SKM-1 treated with dmso at 0.1 percent for 144 hours (cell line): ENCODE measurements at regions not wholly inside any gene's neighbourhood (a gene's known extent, or its start where the extent isn't known, plus 50 kb on each side); places are given as distances from the start of the nearest gene placed in this dataset.
"Not testable (repeated sequence)": the region's sequence is repeated elsewhere in the genome, so short reads cannot be mapped to it uniquely, and the experiment has no call there.

Experiments
- DNase-seq: peaks from one replicate; lab custom pipeline; 2025; ENCODE audit not compliant: unreplicated experiment; lab: John Stamatoyannopoulos, UW

- not testable (repeated sequence) for DNase-seq
These were observed 302.6 kb upstream of the TARS1 start for GRCh38 chr5:33138145-33138544.

- DNase-seq, result no peak
These were observed 297.2 kb upstream of the TARS1 start for GRCh38 chr5:33143405-33144123.

GRCh38 chr5:33146881-33147280 is 293.9 kb upstream of the TARS1 start:
- no peak for DNase-seq

- no peak for DNase-seq
These were observed 292.7 kb upstream of the TARS1 start for GRCh38 chr5:33148076-33148513.

- DNase-seq, result no peak
These were observed 287.4 kb upstream of the TARS1 start for GRCh38 chr5:33153372-33153771.

GRCh38 chr5:33153831-33154230 is 286.9 kb upstream of the TARS1 start:
- DNase-seq, result no peak

GRCh38 chr5:33160871-33161270 is 279.9 kb upstream of the TARS1 start:
- no peak for DNase-seq

GRCh38 chr5:33161421-33161820 is 279.3 kb upstream of the TARS1 start:
- DNase-seq, result no peak

GRCh38 chr5:33162057-33162456 is 278.7 kb upstream of the TARS1 start:
- no peak for DNase-seq

GRCh38 chr5:33166522-33166921 is 274.2 kb upstream of the TARS1 start:
- no peak for DNase-seq

- DNase-seq, result no peak
These were observed 273.8 kb upstream of the TARS1 start for GRCh38 chr5:33166948-33167347.

GRCh38 chr5:33167541-33167940 is 273.2 kb upstream of the TARS1 start:
- DNase-seq, result no peak

- DNase-seq, result no peak
These were observed 270.4 kb upstream of the TARS1 start for GRCh38 chr5:33170411-33170810.

GRCh38 chr5:33174383-33174782 is 266.4 kb upstream of the TARS1 start:
- no peak for DNase-seq

GRCh38 chr5:33179301-33179700 is 261.5 kb upstream of the TARS1 start:
- no peak for DNase-seq

- no peak for DNase-seq
These were observed 259.9 kb upstream of the TARS1 start for GRCh38 chr5:33180900-33181299.

GRCh38 chr5:33182986-33183385 is 257.8 kb upstream of the TARS1 start:
- DNase-seq, result no peak

- DNase-seq, result no peak
These were observed 256.4 kb upstream of the TARS1 start for GRCh38 chr5:33184367-33184766.

- DNase-seq, result no peak
These were observed 252.7 kb upstream of the TARS1 start for GRCh38 chr5:33188089-33188488.

GRCh38 chr5:33194914-33195313 is 245.9 kb upstream of the TARS1 start:
- DNase-seq, result no peak

- no peak for DNase-seq
These were observed 245.2 kb upstream of the TARS1 start for GRCh38 chr5:33195431-33196165.

GRCh38 chr5:33198836-33199235 is 241.9 kb upstream of the TARS1 start:
- no peak for DNase-seq

GRCh38 chr5:33203931-33204330 is 236.8 kb upstream of the TARS1 start:
- no peak for DNase-seq
